GM19351 (cell line): ENCODE measurements at regions not wholly inside any gene's neighbourhood (a gene's known extent, or its start where the extent isn't known, plus 50 kb on each side); places are given as distances from the start of the nearest gene placed in this dataset.
"Not testable (repeated sequence)": the region's sequence is repeated elsewhere in the genome, so short reads cannot be mapped to it uniquely, and the experiment has no call there.

Experiments used
- ATAC-seq: cut with Tn5 transposase; IDR thresholded peaks from one replicate; pipeline ENCODE4 v1.9.1; 2021; ENCODE audit warnings: mild to moderate bottlenecking, moderate library complexity; ENCODE audit not compliant: unreplicated experiment

GRCh38 chr9:13841746-13842462 is 472.0 kb downstream of the NFIB start:
- ATAC-seq = no peak

GRCh38 chr9:13832446-13832845 is 481.5 kb downstream of the NFIB start:
- ATAC-seq = no peak

GRCh38 chr9:13823026-13823425 is 490.9 kb downstream of the NFIB start:
- no peak for ATAC-seq

- no peak for ATAC-seq
Measured at GRCh38 chr9:13817754-13818278, 496.1 kb downstream of the NFIB start.

GRCh38 chr9:13816837-13817236 is 497.1 kb downstream of the NFIB start:
- no peak for ATAC-seq

- ATAC-seq = no peak
Measured at GRCh38 chr9:13814647-13815400, 499.1 kb downstream of the NFIB start.

GRCh38 chr9:13811876-13812275 is 502.1 kb downstream of the NFIB start:
- ATAC-seq = no peak

- ATAC-seq = no peak
Measured at GRCh38 chr9:13810510-13810909, 503.4 kb downstream of the NFIB start.

GRCh38 chr9:13809401-13809800 is 504.5 kb downstream of the NFIB start:
- ATAC-seq = no peak

GRCh38 chr9:13807118-13807517 is 506.8 kb downstream of the NFIB start:
- ATAC-seq = no peak

- no peak for ATAC-seq
Measured at GRCh38 chr9:13806714-13807113, 507.2 kb downstream of the NFIB start.

GRCh38 chr9:13805546-13805945 is 508.4 kb downstream of the NFIB start:
- no peak for ATAC-seq

GRCh38 chr9:13804532-13804931 is 509.4 kb downstream of the NFIB start:
- no peak for ATAC-seq

- no peak for ATAC-seq
Measured at GRCh38 chr9:13800776-13801175, 513.2 kb downstream of the NFIB start.

GRCh38 chr9:13797701-13798100 is 516.2 kb downstream of the NFIB start:
- ATAC-seq = not testable (repeated sequence)

- no peak for ATAC-seq
Measured at GRCh38 chr9:13791816-13792215, 512.3 kb upstream of the MPDZ start.

- ATAC-seq = no peak
Measured at GRCh38 chr9:13790055-13790454, 510.6 kb upstream of the MPDZ start.

GRCh38 chr9:13787234-13787833 is 507.8 kb upstream of the MPDZ start:
- no peak for ATAC-seq

- no peak for ATAC-seq
Measured at GRCh38 chr9:13786711-13787110, 507.2 kb upstream of the MPDZ start.

GRCh38 chr9:13786131-13786530 is 506.6 kb upstream of the MPDZ start:
- ATAC-seq = no peak

GRCh38 chr9:13779106-13779505 is 499.6 kb upstream of the MPDZ start:
- no peak for ATAC-seq

- no peak for ATAC-seq
Measured at GRCh38 chr9:13778631-13779030, 499.1 kb upstream of the MPDZ start.
